HS-5 (cell line): ENCODE measurements at regions not wholly inside any gene's neighbourhood (a gene's known extent, or its start where the extent isn't known, plus 50 kb on each side); places are given as distances from the start of the nearest gene placed in this dataset.
A peak's percentile ranks its signal among the peaks of the same experiment; 100 is the strongest.

Experiments
- DNase-seq: peaks from one replicate; pipeline ENCODE4 v3.0.0-alpha.2; 2012; ENCODE audit warnings: low read depth

DNA sequence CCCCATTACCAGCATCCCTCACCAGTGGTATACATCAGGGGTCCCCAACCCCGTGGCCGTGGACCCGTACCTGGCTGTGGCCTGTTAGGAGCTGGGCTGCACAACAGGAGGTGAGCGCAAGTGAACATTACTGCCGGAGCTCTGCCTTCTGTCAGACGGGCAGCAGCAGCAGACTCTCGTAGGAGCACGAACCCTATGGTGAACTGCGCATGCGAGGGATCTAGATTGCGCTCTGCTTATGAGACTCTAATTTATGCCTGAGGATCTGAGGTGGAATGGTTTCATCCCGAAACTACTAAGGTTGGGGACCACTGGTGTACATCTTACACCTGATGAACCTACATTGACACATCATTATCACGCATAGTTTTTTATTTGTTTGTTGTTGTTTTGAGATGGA lies 52.8 kb upstream of the DHX15 start:
- DNase-seq: no peak

DNA sequence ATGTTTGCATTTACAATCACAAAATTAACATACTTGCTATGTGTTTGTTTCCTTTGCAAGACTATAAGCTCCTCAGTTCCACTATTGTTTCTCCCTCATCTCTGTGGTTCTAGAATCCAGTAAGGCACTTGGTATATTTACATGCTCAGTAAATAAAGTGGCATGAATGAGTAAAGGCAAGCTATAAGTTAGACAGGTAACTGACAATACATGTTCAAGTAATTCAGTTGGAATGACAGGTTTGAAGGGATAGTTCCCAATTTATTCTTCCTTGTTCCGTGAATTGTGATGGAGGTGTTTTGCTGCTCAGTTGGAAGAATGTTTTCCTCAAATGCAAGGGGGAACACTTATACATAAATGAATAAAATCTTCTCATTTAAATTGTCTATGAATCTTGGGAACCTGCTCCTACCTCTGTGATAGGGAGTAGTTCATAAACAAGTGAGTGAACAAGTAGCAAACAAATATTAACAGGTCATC lies 54.1 kb upstream of the DHX15 start:
- DNase-seq: no peak

DNA sequence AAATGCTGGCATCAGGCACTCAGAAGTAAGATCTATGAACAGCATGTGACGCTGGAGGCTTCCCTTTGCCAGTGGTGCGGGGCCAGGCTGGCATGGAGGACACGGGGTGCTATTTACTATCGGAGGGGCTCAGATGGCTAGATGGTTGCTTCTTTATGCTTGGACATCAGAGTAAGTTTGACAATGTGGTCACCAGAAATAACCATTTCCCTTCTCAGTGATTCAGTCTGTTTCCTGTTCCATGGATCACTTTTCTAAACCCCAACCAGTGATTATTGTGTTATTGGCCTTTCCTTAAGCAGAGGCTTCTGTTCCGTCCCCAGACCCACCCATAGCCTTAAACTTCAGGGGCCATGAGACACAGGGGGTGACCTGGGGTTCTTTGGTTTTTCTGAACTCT lies 55.4 kb upstream of the DHX15 start:
- no peak for DNase-seq

DNA sequence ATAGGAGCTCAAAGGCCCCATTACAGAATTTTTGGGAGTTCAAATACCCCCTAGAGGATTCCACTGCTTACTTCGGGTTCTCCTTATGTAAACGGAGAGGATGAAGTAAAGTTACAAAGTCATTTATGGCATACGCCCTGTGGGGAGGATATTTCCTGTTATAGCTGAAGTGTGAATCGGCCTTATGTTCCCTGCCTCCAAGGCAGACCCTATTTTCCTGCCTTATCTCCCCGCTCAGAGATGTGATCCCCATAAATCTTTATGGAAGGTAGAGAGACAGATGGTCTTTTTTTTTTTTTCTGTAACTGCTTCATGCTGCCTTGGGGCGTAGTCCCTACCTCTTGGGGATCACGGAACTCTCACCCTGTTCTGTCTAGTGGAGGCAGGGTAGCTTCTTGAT lies 56.0 kb upstream of the DHX15 start:
- DNase-seq: no peak

DNA sequence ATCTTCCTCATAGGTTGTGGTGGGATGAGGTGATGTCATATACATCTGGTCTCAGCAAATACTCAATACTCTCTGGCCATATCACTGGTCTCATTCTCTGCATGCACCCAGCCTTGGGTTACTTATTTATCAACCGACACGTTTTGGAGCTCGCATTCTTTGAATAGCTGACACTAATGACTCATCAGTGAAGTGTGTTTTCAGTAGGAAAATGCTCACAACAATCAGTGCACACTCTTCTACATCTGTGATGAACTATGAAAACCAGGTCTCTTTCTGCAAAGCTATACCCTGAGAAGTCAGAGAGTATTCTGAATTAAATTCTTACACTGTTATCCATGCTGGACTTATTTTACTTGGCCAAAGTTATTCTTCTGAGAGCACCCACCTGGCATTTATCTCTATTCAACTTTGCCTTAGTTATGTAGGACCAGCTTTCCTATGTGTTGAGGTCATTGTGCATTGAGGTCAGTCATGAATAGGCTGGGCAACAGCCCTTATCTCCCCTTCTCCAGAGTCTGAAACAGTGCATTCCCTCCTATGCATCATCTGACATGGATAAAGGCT lies 58.7 kb upstream of the DHX15 start:
- DNase-seq: peak; percentile 66

DNA sequence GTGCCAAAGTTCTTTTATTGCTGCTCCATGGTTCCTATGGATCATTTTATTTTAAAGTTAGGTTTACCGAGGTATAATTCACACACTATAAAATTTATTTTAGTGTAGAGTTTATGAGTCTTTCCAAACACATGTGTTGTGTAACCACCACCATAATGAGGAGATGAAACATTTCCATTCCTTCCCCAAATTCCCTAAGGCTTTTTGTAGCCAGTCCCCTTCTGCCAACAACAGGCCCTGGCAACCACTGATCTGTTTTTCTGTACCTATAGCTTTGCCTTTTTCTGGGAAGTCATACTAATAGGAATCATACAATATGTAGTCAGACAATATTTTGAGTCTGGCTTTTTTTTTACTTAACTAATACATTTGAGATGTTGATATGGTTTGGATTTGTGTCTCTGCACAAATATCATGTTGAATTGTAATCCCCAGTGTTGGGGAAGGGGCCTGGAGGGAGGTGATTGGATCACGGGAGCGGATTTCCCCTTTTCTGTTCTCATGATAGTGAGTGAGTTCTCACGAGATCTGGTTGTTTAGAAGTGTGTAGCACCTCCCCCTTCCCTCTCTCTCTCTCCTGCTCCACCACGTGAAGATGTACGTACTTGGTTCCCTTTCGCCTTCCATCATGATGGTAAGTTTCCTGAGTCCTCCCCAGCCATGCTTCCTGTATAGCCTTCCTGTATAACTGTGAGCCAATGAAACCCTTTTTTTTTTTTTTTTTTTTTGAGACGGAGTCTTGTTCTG lies 59.6 kb upstream of the DHX15 start:
- DNase-seq: no peak

DNA sequence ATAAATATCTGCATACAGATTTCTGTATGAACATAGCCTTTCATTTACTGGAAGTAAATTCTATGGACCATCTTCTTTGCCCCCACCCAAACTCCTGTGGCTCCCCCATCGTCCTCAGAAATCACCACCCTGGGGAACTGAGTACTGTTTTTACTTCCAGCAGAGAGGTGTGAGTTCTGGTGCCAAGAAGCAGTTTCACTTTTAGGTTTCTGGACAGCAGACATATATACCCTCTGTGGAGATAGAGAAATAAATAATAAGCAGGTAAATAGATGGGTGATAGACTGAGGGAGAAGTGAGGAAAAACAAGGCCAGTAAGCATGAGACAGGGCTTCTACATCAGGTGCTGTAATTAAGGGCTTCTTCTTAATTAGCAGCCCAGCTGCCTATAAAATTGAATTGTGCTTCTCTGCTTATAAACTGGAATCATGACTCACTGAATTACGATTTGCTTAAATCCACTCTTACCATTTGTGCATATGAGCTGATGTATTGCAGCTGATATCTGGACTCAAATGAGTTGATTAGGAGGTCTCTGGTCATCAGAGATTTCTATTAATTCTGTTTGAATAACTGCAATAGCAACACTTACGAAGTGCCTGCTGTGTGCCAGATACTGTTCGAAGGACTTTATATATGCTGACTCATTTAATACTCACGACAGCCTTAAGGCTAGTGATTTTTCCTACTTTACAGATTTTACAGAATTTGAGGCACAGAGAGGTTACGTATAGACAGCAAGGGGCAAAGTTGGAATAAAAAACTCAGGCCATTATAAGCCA lies 60.8 kb upstream of the DHX15 start:
- no peak for DNase-seq

DNA sequence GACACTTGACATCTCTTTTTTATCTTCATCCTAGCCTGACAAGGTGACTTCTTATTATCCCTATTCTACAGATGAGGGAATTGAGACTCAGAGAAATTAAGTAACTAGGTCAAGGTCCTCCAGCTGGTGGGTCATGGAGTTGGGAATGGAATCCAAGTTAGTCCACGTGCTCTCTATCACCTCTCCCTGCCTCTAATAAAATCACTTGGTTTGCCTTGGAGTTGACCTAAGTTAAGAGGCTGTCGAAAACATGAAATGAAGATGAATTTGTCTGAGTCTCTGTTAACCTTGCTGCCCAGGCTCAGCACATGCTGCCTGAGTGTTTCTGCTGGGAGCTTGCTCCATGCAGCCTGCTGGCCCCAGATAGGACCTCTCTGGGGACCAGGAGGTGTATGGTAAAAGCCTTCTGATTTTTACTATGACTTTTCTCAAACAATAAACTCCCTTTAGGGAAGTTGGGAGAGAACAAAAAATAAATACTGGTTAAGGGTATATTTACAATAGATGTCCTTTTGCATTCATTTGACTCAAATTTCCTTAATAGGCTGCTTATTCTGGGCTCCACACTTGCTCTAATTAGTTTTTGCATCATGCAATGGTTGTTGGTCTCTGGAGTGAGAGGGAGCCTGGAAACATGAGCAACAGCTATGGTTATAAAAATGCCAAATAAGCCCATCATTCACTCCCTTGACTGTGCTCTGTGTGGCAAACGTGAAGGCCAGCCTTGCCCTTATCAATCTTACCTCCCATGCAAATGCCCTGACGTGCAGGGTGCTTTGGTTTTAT lies 61.6 kb upstream of the DHX15 start:
- DNase-seq: no peak

DNA sequence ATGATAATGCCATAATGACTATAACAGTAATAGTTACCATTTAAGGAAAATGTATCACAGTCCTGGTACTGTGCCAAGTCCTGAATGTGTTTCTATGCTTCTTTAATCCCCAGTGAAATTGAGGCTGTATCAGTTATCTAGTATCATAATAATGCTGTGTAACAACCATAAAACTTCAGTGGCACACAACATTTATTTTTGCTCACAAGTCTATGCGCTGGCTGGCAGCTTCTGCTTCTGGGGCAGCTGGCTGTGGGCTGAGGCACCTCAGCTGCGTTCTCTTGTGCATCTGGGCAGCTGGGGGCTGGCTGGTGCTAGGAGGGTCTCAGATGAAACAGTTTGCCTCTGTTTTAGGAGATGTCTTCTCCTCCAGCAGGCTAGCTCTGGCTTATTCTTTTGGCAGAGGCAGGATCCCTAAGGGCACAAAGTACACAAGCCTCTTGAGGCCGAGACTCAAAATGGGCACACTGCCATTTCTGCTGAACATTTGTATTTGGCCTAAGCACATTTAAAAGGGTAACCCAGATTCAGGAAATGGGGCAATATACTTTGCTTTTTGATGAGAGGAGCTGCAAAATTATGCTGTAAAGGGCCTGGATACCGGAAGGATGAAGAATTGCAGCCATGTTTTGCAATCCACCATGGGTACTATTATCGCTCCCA lies 62.6 kb upstream of the DHX15 start:
- DNase-seq: no peak

DNA sequence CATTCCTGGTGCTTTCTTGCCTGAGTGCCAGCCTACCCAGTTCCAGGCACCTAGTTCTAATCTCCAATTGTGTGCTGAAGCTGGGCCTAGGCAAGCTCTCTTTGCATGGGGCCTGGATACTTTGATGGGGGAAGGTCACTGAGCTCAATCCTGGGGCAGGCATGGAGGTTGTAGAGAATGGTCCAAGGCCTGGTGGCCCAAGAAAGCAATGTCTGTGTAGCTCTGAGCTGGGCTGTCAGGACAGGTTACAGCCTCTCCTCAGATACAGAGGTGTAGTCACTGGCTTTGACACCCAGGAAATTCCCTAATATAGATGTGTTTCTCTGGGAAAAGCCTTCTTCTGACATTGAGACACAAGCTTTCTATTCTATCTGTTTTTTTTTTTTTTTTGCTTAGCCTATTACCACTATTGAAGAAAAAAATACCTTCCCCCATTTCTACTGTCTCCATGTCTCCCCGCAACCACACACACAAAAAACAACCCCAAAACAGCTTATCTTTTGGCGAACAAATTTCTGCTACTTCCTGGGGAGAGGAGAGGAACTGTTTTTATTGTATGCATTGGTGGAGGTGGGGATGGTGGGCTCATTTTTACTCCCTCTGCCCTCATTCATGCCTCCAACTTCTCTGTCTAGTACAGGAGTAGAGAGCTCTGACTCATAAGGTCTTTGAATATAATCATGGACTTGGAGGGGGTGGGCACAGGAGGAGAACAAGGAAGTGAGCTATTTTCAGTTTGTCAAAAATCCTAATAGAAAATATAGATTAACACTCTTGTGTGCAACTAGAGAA lies 66.7 kb upstream of the DHX15 start:
- DNase-seq: no peak

DNA sequence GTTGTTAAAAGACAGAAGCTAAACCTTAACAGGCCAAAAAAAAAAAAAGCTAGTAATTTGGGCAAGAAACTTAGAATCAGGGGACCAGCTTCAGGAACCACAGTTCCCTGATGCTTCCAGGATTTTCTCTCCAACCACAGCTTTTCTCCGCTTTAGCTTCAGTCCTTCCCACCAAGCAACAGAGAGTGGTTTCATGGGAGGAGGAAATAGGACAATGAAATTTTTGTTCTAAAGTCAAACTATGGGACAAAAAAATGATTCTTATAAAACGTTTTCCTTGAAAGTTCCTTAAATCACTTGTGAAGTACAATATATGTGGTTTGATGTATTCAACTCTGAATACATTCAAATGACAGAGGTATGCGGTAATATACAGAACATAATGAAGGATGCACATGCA lies 71.0 kb upstream of the DHX15 start:
- DNase-seq: no peak

DNA sequence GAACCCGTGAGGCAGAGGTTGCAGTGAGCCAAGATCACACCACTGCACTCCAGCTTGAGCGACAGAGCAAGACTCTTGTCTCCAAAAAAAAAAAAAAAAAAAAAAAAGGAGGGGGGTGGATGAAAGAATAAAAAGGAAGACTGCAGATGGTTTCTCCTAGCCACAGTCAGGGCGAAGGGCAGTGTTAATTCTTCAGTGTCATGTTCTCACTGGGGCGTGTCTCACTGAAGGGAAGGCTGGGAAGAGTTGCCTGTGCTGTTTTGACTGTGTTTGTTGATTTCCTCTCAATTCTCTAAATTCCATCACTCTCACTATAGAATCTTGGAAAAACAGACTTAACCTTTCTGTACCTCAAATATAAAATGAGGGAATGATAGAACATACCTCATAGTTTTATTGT lies 71.6 kb upstream of the DHX15 start:
- no peak for DNase-seq

DNA sequence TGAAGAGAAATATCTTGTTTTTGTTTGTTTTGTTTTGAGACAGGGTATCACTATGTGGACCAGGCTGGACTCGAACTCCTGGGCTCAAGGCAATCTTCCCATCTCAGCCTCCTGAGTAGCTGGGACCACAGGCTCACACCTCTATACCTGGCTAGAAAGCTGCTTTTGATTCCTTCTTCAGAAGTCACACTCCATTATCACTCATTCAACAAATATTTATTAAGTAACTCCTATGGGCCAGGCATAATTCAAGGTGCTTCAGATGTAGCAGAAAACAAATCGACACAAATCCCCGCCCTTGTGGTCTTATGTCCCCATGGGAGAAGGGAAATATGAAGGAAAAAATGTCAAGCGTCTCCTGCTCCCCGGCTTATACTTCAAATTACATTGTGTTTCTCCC lies 72.6 kb upstream of the DHX15 start:
- DNase-seq: no peak

DNA sequence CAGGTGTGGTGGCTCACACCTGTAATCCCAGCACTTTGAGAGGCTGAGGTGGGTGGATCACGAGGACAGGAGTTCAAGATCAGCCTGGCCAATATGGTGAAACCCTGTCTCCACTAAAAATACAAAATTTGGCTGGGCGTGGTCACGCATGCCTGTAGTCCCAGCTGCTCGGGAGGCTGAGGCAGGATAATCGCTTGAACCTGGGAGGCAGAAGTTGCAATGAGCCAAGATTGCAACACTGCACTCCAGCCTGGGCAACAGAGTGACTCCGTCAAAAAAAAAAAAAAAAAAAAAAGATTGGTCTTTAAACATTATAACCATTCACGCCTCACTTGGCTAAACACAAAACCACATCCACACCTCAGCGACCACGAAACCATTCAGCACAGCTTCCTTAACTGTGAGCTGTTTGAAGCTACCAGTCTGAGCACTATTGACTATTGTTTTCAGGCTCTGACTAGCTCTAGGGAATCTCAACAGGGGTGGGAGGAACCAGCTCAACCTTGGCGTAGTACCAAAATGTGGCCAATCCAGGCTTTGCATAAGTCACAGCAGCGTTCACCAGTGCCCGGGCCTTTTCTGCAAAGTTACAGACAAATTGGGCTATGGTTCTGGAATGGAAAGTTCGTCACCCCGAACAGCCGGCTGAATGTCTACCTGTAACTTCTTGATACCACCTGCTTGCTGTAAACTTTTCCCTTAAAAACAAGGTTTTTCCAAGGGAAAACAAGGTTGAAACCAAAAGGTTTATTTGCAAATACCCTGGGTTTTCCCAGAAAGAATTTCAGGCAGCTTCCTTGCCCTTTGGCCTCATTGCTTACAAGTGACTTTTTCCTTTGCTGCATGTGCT lies 73.6 kb upstream of the DHX15 start:
- DNase-seq: peak; percentile 59

DNA sequence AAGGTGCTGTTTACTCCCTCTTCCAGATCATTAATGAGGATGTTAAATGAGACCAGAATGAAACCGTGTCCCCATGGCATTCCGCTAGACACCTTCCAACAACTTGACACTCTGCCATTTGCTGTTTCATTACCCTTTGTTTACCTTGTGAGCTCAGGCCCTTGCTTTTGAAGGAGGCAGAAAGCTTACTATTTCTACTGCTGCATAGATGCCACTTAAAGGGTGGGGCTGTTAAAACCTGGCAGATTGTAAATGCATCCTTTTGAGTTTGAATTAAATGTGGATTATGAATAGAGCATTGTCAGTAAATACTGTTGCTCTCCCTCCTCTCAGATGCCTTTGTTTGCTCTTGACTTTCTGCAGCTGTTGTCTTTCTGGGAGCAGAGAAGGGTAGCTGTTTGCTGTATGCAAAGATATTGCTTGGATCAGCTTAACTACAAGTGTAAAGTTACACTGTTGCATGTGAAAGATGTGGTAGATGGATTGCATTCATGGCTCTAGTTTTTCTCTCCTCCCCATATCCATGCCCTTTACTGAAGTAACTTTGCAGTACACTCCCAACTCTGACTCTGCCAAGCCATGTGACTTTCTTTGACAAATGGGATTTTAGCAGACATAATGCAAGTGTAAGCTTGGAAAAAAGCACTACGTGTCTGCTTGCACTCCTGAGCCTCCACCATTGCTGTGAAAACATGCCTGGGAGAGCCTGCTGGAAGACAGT lies 75.0 kb upstream of the DHX15 start:
- no peak for DNase-seq

DNA sequence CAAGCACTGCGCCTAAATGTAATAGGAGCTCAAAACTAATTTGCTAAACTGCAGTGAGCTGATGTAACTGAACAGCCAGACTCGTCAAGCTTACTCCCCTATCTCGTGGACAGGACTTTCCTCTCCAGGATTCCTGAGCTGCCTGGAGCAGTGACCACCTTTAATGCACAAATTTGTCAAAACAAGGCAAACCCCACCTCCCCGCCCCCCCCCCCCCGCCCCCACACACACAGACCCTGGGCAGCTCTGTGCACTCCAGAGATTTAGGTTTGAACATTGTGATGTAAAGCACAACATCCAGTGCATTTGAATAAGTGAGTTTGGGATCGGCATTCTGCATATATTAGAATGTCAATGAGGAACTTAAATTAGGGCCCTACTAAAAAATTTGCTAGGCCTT lies 77.7 kb upstream of the DHX15 start:
- DNase-seq: no peak

DNA sequence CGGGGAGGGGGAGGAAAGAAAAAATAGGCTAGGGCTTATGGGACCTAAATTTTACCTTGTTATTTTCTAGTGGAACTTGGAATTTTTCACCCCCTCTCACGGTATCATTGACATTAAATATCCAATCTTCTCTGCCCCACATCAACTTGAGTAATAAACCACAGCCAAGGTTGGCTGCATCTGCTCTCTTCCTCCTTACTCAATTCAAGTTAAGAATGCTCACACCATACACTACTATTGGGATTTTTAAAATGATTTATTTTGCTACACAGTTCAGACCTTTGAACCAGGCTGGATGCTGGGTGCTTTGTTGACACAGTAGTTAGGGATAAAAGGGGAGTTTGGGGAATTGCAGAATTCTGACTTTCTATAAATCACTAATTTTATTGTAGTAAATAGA lies 78.2 kb upstream of the DHX15 start:
- DNase-seq: no peak

DNA sequence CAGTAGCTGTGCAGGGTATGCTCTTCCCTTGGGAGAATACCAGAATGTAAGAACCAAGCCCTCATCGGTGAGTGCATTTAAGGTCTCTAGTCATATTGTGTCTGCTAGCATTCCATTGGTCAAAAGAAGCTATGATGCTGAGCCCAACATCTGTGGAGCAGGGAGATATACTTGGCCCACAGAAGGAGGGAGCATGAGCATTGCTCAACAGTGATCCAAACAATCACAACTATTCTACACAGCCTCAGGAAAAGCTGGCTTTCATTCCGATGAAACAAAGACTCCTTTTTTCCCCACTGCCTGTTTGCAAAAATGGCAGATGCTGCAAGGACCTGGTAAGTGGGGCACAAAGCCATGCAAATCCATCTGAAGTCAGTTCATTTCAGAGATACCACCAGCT lies 80.6 kb upstream of the DHX15 start:
- DNase-seq: no peak

DNA sequence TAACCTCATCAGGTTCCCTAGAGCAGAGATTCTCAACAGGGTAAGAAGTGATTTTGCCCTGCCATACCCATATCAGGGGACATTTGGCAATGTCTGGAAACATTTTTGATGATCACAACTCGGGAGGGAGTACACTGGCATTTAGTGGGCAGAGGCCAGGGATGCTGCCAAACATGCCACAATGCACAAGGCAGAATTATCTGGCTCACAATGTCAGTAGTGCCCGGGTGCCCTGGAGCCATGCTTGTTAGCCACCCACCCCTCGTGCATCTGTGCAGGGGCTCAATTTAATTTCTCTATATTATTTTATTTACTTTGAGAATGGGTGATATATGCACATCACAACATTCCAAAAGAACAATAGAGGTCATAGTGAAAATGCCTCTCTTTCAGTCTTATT lies 82.0 kb upstream of the DHX15 start:
- no peak for DNase-seq
